ENCODE measurements at regions not wholly inside any gene's neighbourhood (a gene's known extent, or its start where the extent isn't known, plus 50 kb on each side); places are given as distances from the start of the nearest gene placed in this dataset.

- Histone ChIP-seq H3K27me3 (ENCODE audit: insufficient read depth, low read length, poor library complexity, severe bottlenecking) (no peaks in the 10 kb centered on the region), H3K4me3 (ENCODE audit: low read length) (no peak overlapping the region), H3K36me3 (ENCODE audit: insufficient read depth, low read length) (no peaks in the 10 kb centered on the region), H3K27ac (ENCODE audit: low read depth, low read length) (no peak overlapping the region), H3K4me1 (ENCODE audit: insufficient read depth, low read length) (no peaks in the 10 kb centered on the region), H3K9me3 (ENCODE audit: low read length) (no peaks in the 10 kb centered on the region)
- Mint-ChIP-seq H3K27me3 (peaks cover 9 to 37% of the 10 kb centered on the region in 2 donors), H3K36me3 (no peaks in the 10 kb centered on the region), H3K27ac (no peak overlapping the region), H3K4me1 (peaks cover 2 to 7% (median 4%) of the 10 kb centered on the region in 3 donors), H3K4me3 (no peak overlapping the region), H3K9me3 (peaks cover 0 to 4% (median 0%) of the 10 kb centered on the region in 5 donors)
- no peak for DNase-seq
- ChIA-PET CTCF (no interaction called here), POLR2A (no interaction called here)
Measured at GRCh38 chr10:118397391-118397790, 55.3 kb upstream of the FAM204A start.

- Mint-ChIP-seq H3K4me1 (peaks cover 2 to 7% (median 4%) of the 10 kb centered on the region in 3 donors), H3K27me3 (peaks cover 11 to 46% of the 10 kb centered on the region in 2 donors), H3K9me3 (peaks cover 0 to 2% (median 0%) of the 10 kb centered on the region in 5 donors), H3K27ac (no peak overlapping the region), H3K4me3 (no peak overlapping the region), H3K36me3 (no peaks in the 10 kb centered on the region)
- no peak for DNase-seq
- POLR2A ChIA-PET = no interaction called here
- Histone ChIP-seq H3K27me3 (ENCODE audit: insufficient read depth, low read length, poor library complexity, severe bottlenecking) (no peaks in the 10 kb centered on the region), H3K27ac (ENCODE audit: low read depth, low read length) (no peak overlapping the region), H3K9me3 (ENCODE audit: low read length) (no peaks in the 10 kb centered on the region), H3K4me3 (ENCODE audit: low read length) (no peak overlapping the region), H3K4me1 (ENCODE audit: insufficient read depth, low read length) (no peaks in the 10 kb centered on the region), H3K36me3 (ENCODE audit: insufficient read depth, low read length) (no peaks in the 10 kb centered on the region)
- CTCF ChIA-PET = no interaction called here
Measured at GRCh38 chr10:118395947-118396346, 53.8 kb upstream of the FAM204A start.

GRCh38 chr10:118394301-118395200 is 52.4 kb upstream of the FAM204A start:
- Mint-ChIP-seq H3K9me3 (peaks cover 0 to 8% (median 3%) of the 10 kb centered on the region in 5 donors), H3K4me3 (no peak overlapping the region), H3K4me1 (peaks cover 2 to 7% (median 4%) of the 10 kb centered on the region in 3 donors), H3K27ac (no peak overlapping the region), H3K36me3 (no peaks in the 10 kb centered on the region), H3K27me3 (peaks cover 14 to 53% of the 10 kb centered on the region in 2 donors)
- Histone ChIP-seq H3K27me3 (ENCODE audit: insufficient read depth, low read length, poor library complexity, severe bottlenecking) (no peaks in the 10 kb centered on the region), H3K36me3 (ENCODE audit: insufficient read depth, low read length) (no peaks in the 10 kb centered on the region), H3K4me1 (ENCODE audit: insufficient read depth, low read length) (no peaks in the 10 kb centered on the region), H3K4me3 (ENCODE audit: low read length) (no peak overlapping the region), H3K9me3 (ENCODE audit: low read length) (no peaks in the 10 kb centered on the region), H3K27ac (ENCODE audit: low read depth, low read length) (no peak overlapping the region)
- ChIA-PET CTCF (no interaction called here), POLR2A (no interaction called here)
- DNase-seq = no peak

- CTCF ChIA-PET = no interaction called here
- no peaks in the 10 kb centered on the region for H3K9me3 ChIP-seq (ENCODE audit: low read length)
- DNase-seq = no peak
Measured at GRCh38 chr10:118392761-118393160, 50.6 kb upstream of the FAM204A start.

More at GRCh38 chr10:118392761-118393160, 50.6 kb upstream of the FAM204A start:
- Histone ChIP-seq H3K36me3 (ENCODE audit: insufficient read depth, low read length) (no peaks in the 10 kb centered on the region), H3K4me1 (ENCODE audit: insufficient read depth, low read length) (no peaks in the 10 kb centered on the region), H3K27me3 (ENCODE audit: insufficient read depth, low read length, poor library complexity, severe bottlenecking) (no peaks in the 10 kb centered on the region), H3K4me3 (ENCODE audit: low read length) (no peak overlapping the region), H3K27ac (ENCODE audit: low read depth, low read length) (no peak overlapping the region)
- Mint-ChIP-seq H3K27me3 (peaks cover 15 to 51% of the 10 kb centered on the region in 2 donors), H3K27ac (no peak overlapping the region), H3K4me1 (peaks cover 2 to 7% (median 4%) of the 10 kb centered on the region in 3 donors), H3K9me3 (peaks cover 0 to 11% (median 8%) of the 10 kb centered on the region in 5 donors), H3K4me3 (no peak overlapping the region), H3K36me3 (no peaks in the 10 kb centered on the region)
- POLR2A ChIA-PET = no interaction called here

Measured in CD8-positive, alpha-beta memory T cell (primary cell).